K562 (cell line): ENCODE measurements at regions not wholly inside any gene's neighbourhood (a gene's known extent, or its start where the extent isn't known, plus 50 kb on each side); places are given as distances from the start of the nearest gene placed in this dataset.

ENCODE experiments used
- ATAC-seq: fragments of 200-7000 bp; cut with Tn5 transposase; 3 replicates; pipeline ENCODE4 v1.9.1; 2020; ENCODE audit warnings: moderate library complexity
- BruUV-seq: library from RNA; stranded (reverse); fragments of 400-500 nt; replicated peaks from 2 replicates; lab custom pipeline; 2021; lab: Mats Ljungman, UMichigan
- CTCF ChIA-PET: fragments of 300-600 bp; formaldehyde crosslinking; extraction: SDS; loops from one replicate; lab custom pipeline; 2021; ENCODE audit warnings: low intra/inter-chr PET ratio; lab: Yijun Ruan, JAX
- POLR2A ChIA-PET: fragments of 300-600, 350-650 bp; sonication (Branson Sonifier 250); formaldehyde crosslinking; extraction: SDS; loops from one replicate; lab custom pipeline; 2021; ENCODE audit warnings: antibody characterized with exemption, inconsistent platforms; lab: Yijun Ruan, JAX
- DNase-seq, 4 experiments: peaks; one replicate each; pipeline versions ENCODE4 v3.0.0 to v3.0.0-alpha.2; 2011 to 2018; ENCODE audit warnings: low spot score in 3 of 4, mixed read lengths in 3 of 4; ENCODE audit errors: extremely low read depth in 1 of 4
- FAIRE-seq: peaks from 2 replicates; lab custom pipeline; 2011; peaks lifted over from hg19 to GRCh38; lab: Jason Lieb, UNC
- H2AFZ ChIP-seq: 2 replicates; pipeline ENCODE4 v1.6.0; 2011; ENCODE audit warnings: low read depth, low read length, control low read depth, inconsistent platforms
- H3K27ac ChIP-seq: fragments of 200-600 bp; 3 replicates; pipeline ENCODE4 v1.8.0; 2011; ENCODE audit warnings: low read depth, mild to moderate bottlenecking, control low read depth, inconsistent platforms, low read length, moderate library complexity, mixed read lengths; ENCODE audit errors: extremely low read depth
- H3K27me3 ChIP-seq, 2 experiments: fragments of 300-600 bp in 1 of 2; 2 replicates in 1 of 2; 3 replicates in 1 of 2; pipeline versions ENCODE4 v1.6.0 to v1.8.0; 2011; ENCODE audit warnings: inconsistent platforms in 2 of 2, low read length in 2 of 2, mild to moderate bottlenecking in 1 of 2, mixed read lengths in 1 of 2, moderate library complexity in 1 of 2; ENCODE audit not compliant: control insufficient read depth in 2 of 2, insufficient read depth in 2 of 2
- H3K36me3 ChIP-seq: fragments of 300-600 bp; 3 replicates; pipeline ENCODE4 v1.8.0; 2011; ENCODE audit warnings: mild to moderate bottlenecking, low read length, inconsistent platforms; ENCODE audit not compliant: control insufficient read depth, insufficient read depth
- H3K4me1 ChIP-seq, 2 experiments: fragments of 200-600 bp in 1 of 2; replicated peaks in 1 of 2; 2 replicates in 1 of 2; 3 replicates in 1 of 2; pipeline versions ENCODE4 v1.5.1 to v1.8.0; 2011; ENCODE audit warnings: inconsistent platforms in 2 of 2, low read length in 2 of 2, mild to moderate bottlenecking in 1 of 2, mixed read lengths in 1 of 2, moderate library complexity in 1 of 2; ENCODE audit not compliant: control insufficient read depth in 2 of 2, insufficient read depth in 2 of 2
- H3K4me2 ChIP-seq: 2 replicates; pipeline ENCODE4 v1.6.1; 2011; ENCODE audit warnings: low read length, control low read depth, inconsistent platforms, mixed read lengths; ENCODE audit not compliant: insufficient read depth
- H3K4me3 ChIP-seq: fragments of 200-600 bp; sonication (generic), shearing (Covaris generic); 2 replicates; pipeline ENCODE4 v1.5.1; 2016; ENCODE audit warnings: control low read depth, inconsistent platforms
- H3K79me2 ChIP-seq: fragments of 200-600 bp; 3 replicates; pipeline ENCODE4 v1.8.0; 2011; ENCODE audit warnings: low read length, inconsistent platforms; ENCODE audit not compliant: control insufficient read depth, insufficient read depth
- H3K9ac ChIP-seq, 2 experiments: 2 replicates each; pipeline versions ENCODE4 v1.6.0 to v1.6.1; 2011; ENCODE audit warnings: low read depth in 2 of 2, low read length in 2 of 2, control low read depth in 1 of 2, inconsistent platforms in 1 of 2, mild to moderate bottlenecking in 1 of 2, mixed read lengths in 1 of 2; ENCODE audit not compliant: insufficient read depth in 1 of 2
- H3K9me1 ChIP-seq: one replicate; pipeline ENCODE4 v1.6.0; 2011; ENCODE audit warnings: inconsistent platforms, mild to moderate bottlenecking, low read length, moderate library complexity; ENCODE audit not compliant: control insufficient read depth, insufficient read depth
- H3K9me3 ChIP-seq: replicated peaks from 2 replicates; pipeline ENCODE4 v1.5.1; 2011; ENCODE audit warnings: low read depth, low read length, inconsistent platforms; ENCODE audit not compliant: control insufficient read depth, insufficient read depth
- H4K20me1 ChIP-seq: replicated peaks from 2 replicates; pipeline ENCODE4 v1.6.1; 2011; ENCODE audit warnings: low read length, inconsistent platforms, mixed read lengths; ENCODE audit not compliant: control insufficient read depth, insufficient read depth
- FOXJ3 ChIP-seq: sonication (generic); formaldehyde crosslinking; IDR thresholded peaks from 2 replicates; pipeline ENCODE4 v1.4.0; 2020; ENCODE audit warnings: mild to moderate bottlenecking, missing genetic modification reagents
- HOXB6 ChIP-seq: fragments of 250-450 bp; sonication (Bioruptor Pico); IDR thresholded peaks from 2 replicates; pipeline ENCODE4 v1.5.1; 2022; ENCODE audit warnings: mild to moderate bottlenecking, borderline replicate concordance
- HSF4 ChIP-seq: fragments of 250-450 bp; sonication (Bioruptor Pico); IDR thresholded peaks from 2 replicates; pipeline ENCODE4 v2.1.2; 2022; ENCODE audit warnings: mild to moderate bottlenecking, moderate library complexity, borderline replicate concordance
- KAT7 ChIP-seq: sonication (generic); formaldehyde crosslinking; IDR thresholded peaks from 2 replicates; pipeline ENCODE4 v1.8.0; 2022; ENCODE audit warnings: missing genetic modification reagents, mild to moderate bottlenecking, borderline replicate concordance
- MECOM ChIP-seq: fragments of 250-450 bp; sonication (Bioruptor Pico); IDR thresholded peaks from 2 replicates; pipeline ENCODE4 v1.8.0; 2022; ENCODE audit warnings: inconsistent platforms
- PHB2 ChIP-seq: fragments of 450-650 bp; IDR thresholded peaks from 2 replicates; pipeline ENCODE4 v1.6.1; 2017; ENCODE audit warnings: low read depth
- SLC30A9 ChIP-seq: fragments of 250-450 bp; sonication (Bioruptor Pico); IDR thresholded peaks from 2 replicates; pipeline ENCODE4 v1.8.0; 2022; ENCODE audit warnings: mild to moderate bottlenecking, moderate library complexity
- SREBF2 ChIP-seq: sonication (generic); formaldehyde crosslinking; IDR thresholded peaks from 2 replicates; pipeline ENCODE4 v1.4.0; 2020; ENCODE audit warnings: mild to moderate bottlenecking, missing genetic modification reagents
- WGBS: fragments of 100-300 bp; shearing (Covaris generic); methylation state at CpG from one replicate; pipeline ENCODE4 v1.1.6; 2016; ENCODE audit warnings: low coverage, mixed read lengths; ENCODE audit not compliant: insufficient coverage; ENCODE audit errors: missing lambda C conversion rate; 5-methylcytosine and 5-hydroxymethylcytosine counted together
- in situ Hi-C: fragments of 300-500 bp; cut with MboI; formaldehyde crosslinking; loops from 4 replicates; pipeline ENCODE4 v1.15.0; 2018; ENCODE audit warnings: inconsistent platforms, mixed read lengths
- intact Hi-C: fragments of 100-400 bp; cut with micrococcal nuclease; formaldehyde crosslinking; loops from 2 replicates; pipeline ENCODE4 v1.14.2; 2022
- TF ChIP-seq, protein P1 (sequence below), 2 experiments: fragments of 450-650 bp in 1 of 2; IDR thresholded peaks; 2 replicates each; pipeline ENCODE4 v1.6.1; 2011 to 2017; ENCODE audit warnings: low read depth in 2 of 2, antibody characterized with exemption in 1 of 2, borderline replicate concordance in 1 of 2, low read length in 1 of 2, mild to moderate bottlenecking in 1 of 2, mixed read lengths in 1 of 2; ENCODE audit not compliant: control insufficient read depth in 1 of 2
- TF ChIP-seq, protein P2 (sequence below): fragments of 450-650 bp; IDR thresholded peaks from one replicate; pipeline ENCODE4 v1.6.1; 2018; ENCODE audit warnings: mild to moderate bottlenecking, moderate library complexity; ENCODE audit not compliant: partially characterized antibody

- H3K9me3 ChIP-seq: 0 out of 2 replicates have a peak, but pooled peaks cover 2% of the 10 kb centered on the region
- H3K9me1 ChIP-seq: no peaks in the 10 kb centered on the region
- H3K9ac ChIP-seq: no peak overlapping the region
- H3K4me1 ChIP-seq: peaks cover 4 to 15% of the 10 kb centered on the region in 2 experiments; a peak in 3 of 5 replicates
- H3K4me2 ChIP-seq: no peak overlapping the region
- no peak overlapping the region for H3K27ac ChIP-seq
- intact Hi-C loops: no loop called here
- FAIRE-seq (no peak), ATAC-seq (no peak), DNase-seq (no peak)
- in situ Hi-C loops: loop anchor here (5.0 to 25.0 kb wide), 2 partner anchors 211 to 744 kb away; no protein-coding TSS in a partner anchor
- H3K27me3 ChIP-seq: no peaks in the 10 kb centered on the region
- 55% methylated on average over 1 of the region's 1 CpG for WGBS
- H3K4me3 ChIP-seq: no peak overlapping the region
- no peaks in the 10 kb centered on the region for H3K79me2 ChIP-seq
- POLR2A ChIA-PET: no interaction called here
- no peak overlapping the region for H2AFZ ChIP-seq
- H3K36me3 ChIP-seq: no peaks in the 10 kb centered on the region
- TF ChIP-seq FOXJ3 (CRISPR knock-in tag): no peak
- no peak for TF ChIP-seq KAT7 (CRISPR knock-in tag)
- no peak for TF ChIP-seq SLC30A9
- TF ChIP-seq, protein P1, sequence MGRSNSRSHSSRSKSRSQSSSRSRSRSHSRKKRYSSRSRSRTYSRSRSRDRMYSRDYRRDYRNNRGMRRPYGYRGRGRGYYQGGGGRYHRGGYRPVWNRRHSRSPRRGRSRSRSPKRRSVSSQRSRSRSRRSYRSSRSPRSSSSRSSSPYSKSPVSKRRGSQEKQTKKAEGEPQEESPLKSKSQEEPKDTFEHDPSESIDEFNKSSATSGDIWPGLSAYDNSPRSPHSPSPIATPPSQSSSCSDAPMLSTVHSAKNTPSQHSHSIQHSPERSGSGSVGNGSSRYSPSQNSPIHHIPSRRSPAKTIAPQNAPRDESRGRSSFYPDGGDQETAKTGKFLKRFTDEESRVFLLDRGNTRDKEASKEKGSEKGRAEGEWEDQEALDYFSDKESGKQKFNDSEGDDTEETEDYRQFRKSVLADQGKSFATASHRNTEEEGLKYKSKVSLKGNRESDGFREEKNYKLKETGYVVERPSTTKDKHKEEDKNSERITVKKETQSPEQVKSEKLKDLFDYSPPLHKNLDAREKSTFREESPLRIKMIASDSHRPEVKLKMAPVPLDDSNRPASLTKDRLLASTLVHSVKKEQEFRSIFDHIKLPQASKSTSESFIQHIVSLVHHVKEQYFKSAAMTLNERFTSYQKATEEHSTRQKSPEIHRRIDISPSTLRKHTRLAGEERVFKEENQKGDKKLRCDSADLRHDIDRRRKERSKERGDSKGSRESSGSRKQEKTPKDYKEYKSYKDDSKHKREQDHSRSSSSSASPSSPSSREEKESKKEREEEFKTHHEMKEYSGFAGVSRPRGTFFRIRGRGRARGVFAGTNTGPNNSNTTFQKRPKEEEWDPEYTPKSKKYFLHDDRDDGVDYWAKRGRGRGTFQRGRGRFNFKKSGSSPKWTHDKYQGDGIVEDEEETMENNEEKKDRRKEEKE (IDR thresholded peaks at IDR 0.05; ENCODE audit: borderline replicate concordance in 1 of 2, control insufficient read depth in 1 of 2, low read depth in 2 of 2, low read length in 1 of 2): no peak
- TF ChIP-seq PHB2: no peak
- TF ChIP-seq MECOM (CRISPR knock-in tag): no peak
- TF ChIP-seq HSF4 (CRISPR knock-in tag): no peak
- TF ChIP-seq HOXB6: no peak
- TF ChIP-seq, protein P2, sequence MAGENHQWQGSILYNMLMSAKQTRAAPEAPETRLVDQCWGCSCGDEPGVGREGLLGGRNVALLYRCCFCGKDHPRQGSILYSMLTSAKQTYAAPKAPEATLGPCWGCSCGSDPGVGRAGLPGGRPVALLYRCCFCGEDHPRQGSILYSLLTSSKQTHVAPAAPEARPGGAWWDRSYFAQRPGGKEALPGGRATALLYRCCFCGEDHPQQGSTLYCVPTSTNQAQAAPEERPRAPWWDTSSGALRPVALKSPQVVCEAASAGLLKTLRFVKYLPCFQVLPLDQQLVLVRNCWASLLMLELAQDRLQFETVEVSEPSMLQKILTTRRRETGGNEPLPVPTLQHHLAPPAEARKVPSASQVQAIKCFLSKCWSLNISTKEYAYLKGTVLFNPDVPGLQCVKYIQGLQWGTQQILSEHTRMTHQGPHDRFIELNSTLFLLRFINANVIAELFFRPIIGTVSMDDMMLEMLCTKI: no peak
- no peak for TF ChIP-seq SREBF2
- no peaks in the 10 kb centered on the region for H4K20me1 ChIP-seq
- CTCF ChIA-PET: no interaction called here
- no TSS peak for BruUV-seq
These were observed 53.5 kb upstream of the RNU6-8 start for GRCh38 chr14:32256576-32256975.
